GM12892 (cell line): ENCODE measurements at regions not wholly inside any gene's neighbourhood (a gene's known extent, or its start where the extent isn't known, plus 50 kb on each side); places are given as distances from the start of the nearest gene placed in this dataset.

Source experiments
- POLR2A ChIP-seq: IDR thresholded peaks from 2 replicates; pipeline ENCODE4 v1.6.1; 2011; ENCODE audit warnings: low read depth, low read length, control low read depth
- POLR2AphosphoS5 ChIP-seq: IDR thresholded peaks from 2 replicates; pipeline ENCODE4 v1.6.1; 2011; ENCODE audit warnings: low read depth, low read length, control low read depth
- TAF1 ChIP-seq: IDR thresholded peaks from 2 replicates; pipeline ENCODE4 v1.6.1; 2011; ENCODE audit warnings: low read depth, mild to moderate bottlenecking, control low read depth, low read length, borderline replicate concordance

- TF ChIP-seq POLR2A (no peak), POLR2AphosphoS5 (no peak), TAF1 (no peak)
These were observed 182.8 kb downstream of the HS3ST3A1 start for GRCh38 chr17:13418891-13419290.
